ENCODE measurements at regions not wholly inside any gene's neighbourhood (a gene's known extent, or its start where the extent isn't known, plus 50 kb on each side); places are given as distances from the start of the nearest gene placed in this dataset.

GRCh38 chr13:86006317-86006716 is 207.1 kb upstream of the SLITRK6 start:
- CTCF ChIA-PET, result no interaction called here
- POLR2A ChIA-PET, result no interaction called here
- no peak for TF ChIP-seq CTCF (IDR thresholded peaks at IDR 0.05; ENCODE audit: control extremely low read depth, extremely low read depth, low read depth, missing control alignments)
- DNase-seq (ENCODE audit: extremely low spot score), result no peak

- no peak for TF ChIP-seq CTCF (IDR thresholded peaks at IDR 0.05; ENCODE audit: control extremely low read depth, extremely low read depth, low read depth, missing control alignments)
- no peak for DNase-seq (ENCODE audit: extremely low spot score)
Measured at GRCh38 chr13:86003029-86003428, 203.8 kb upstream of the SLITRK6 start.

GRCh38 chr13:86000546-86000945 is 201.3 kb upstream of the SLITRK6 start:
- ChIA-PET CTCF (no interaction called here), POLR2A (no interaction called here)
- no peak for TF ChIP-seq CTCF (IDR thresholded peaks at IDR 0.05; ENCODE audit: control extremely low read depth, extremely low read depth, low read depth, missing control alignments)
- no peak for DNase-seq (ENCODE audit: extremely low spot score)

More at GRCh38 chr13:86003029-86003428, 203.8 kb upstream of the SLITRK6 start:
- POLR2A ChIA-PET, result no interaction called here
- CTCF ChIA-PET, result no interaction called here

- CTCF ChIA-PET, result no interaction called here
- no peak for TF ChIP-seq CTCF (IDR thresholded peaks at IDR 0.05; ENCODE audit: control extremely low read depth, extremely low read depth, low read depth, missing control alignments)
- no peak for DNase-seq (ENCODE audit: extremely low spot score)
- POLR2A ChIA-PET, result no interaction called here
Measured at GRCh38 chr13:85997587-85997986, 198.4 kb upstream of the SLITRK6 start.

- ChIA-PET CTCF (interaction anchor here (1.1 kb wide), 1 partner anchor 32 kb away, joined by 4 read pairs; no protein-coding TSS in a partner anchor), POLR2A (no interaction called here)
- TF ChIP-seq CTCF (IDR thresholded peaks at IDR 0.05; ENCODE audit: control extremely low read depth, extremely low read depth, low read depth, missing control alignments), result no peak
- DNase-seq (ENCODE audit: extremely low spot score), result no peak
Measured at GRCh38 chr13:85995788-85996418, 196.7 kb upstream of the SLITRK6 start.

- ChIA-PET POLR2A (no interaction called here), CTCF (no interaction called here)
- TF ChIP-seq CTCF (IDR thresholded peaks at IDR 0.05; ENCODE audit: control extremely low read depth, extremely low read depth, low read depth, missing control alignments), result no peak
- no peak for DNase-seq (ENCODE audit: extremely low spot score)
Measured at GRCh38 chr13:85993567-85993966, 194.3 kb upstream of the SLITRK6 start.

GRCh38 chr13:85990397-85990796 is 191.2 kb upstream of the SLITRK6 start:
- ChIA-PET POLR2A (no interaction called here), CTCF (no interaction called here)
- DNase-seq (ENCODE audit: extremely low spot score), result no peak
- TF ChIP-seq CTCF (IDR thresholded peaks at IDR 0.05; ENCODE audit: control extremely low read depth, extremely low read depth, low read depth, missing control alignments), result no peak
